PC-3 (cell line): ENCODE measurements at regions not wholly inside any gene's neighbourhood (a gene's known extent, or its start where the extent isn't known, plus 50 kb on each side); places are given as distances from the start of the nearest gene placed in this dataset.

Experiments used
- CTCF ChIP-seq: fragments of 300-600 bp; sonication (generic); conservative IDR thresholded peaks from 2 replicates; pipeline ENCODE4 v1.5.1; 2017; ENCODE audit warnings: antibody characterized with exemption, low read depth, mild to moderate bottlenecking, low read length
- EZH2 ChIP-seq: fragments of 300-600 bp; sonication (generic); IDR thresholded peaks from one replicate; pipeline ENCODE4 v1.6.1; 2017; ENCODE audit warnings: antibody characterized with exemption, mild to moderate bottlenecking, low read length; ENCODE audit not compliant: unreplicated experiment
- EZH2phosphoT487 ChIP-seq: fragments of 300-600 bp; sonication (generic); IDR thresholded peaks from 2 replicates; pipeline ENCODE4 v1.6.1; 2018; ENCODE audit warnings: mild to moderate bottlenecking, antibody characterized with exemption, low read length, borderline replicate concordance

DNA sequence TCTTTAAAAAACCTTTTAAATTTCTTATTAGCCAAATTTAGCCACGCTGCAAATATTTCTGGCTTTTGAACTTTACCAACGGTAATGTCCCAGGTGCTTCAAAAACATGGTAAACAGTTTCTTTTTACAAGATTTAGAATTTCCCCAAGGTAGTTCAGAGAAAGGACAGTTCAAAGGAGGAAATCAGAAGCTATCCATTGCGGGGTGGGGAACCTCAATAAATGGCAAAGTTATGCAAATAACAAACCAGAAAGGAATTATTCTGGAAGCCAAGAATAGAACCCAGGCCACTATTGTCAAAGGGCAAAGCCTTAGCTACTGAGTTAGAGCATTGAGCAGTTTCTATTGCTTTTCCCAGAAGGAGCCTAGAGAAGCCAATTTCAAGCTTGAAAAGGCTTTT lies 62.3 kb downstream of the PDE6H start:
- TF ChIP-seq CTCF: no peak
- TF ChIP-seq EZH2: no peak
- TF ChIP-seq EZH2phosphoT487: no peak
